WTC11 (cell line): ENCODE measurements at regions not wholly inside any gene's neighbourhood (a gene's known extent, or its start where the extent isn't known, plus 50 kb on each side); places are given as distances from the start of the nearest gene placed in this dataset.

Experiments used
- ATAC-seq: fragments of 200-7000 bp; cut with Tn5 transposase; 2 replicates; pipeline ENCODE4 v1.10.0; 2021; ENCODE audit warnings: mild to moderate bottlenecking, moderate library complexity
- CTCF ChIA-PET: fragments of 300-600 bp; sonication (Branson Sonifier 250); formaldehyde crosslinking; loops from one replicate; lab custom pipeline; 2021; ENCODE audit warnings: antibody characterized with exemption; lab: Charles Lee
- POLR2A ChIA-PET: fragments of 350-600 bp; sonication (Branson Sonifier 250); formaldehyde crosslinking; loops from one replicate; lab custom pipeline; 2021; ENCODE audit warnings: antibody characterized with exemption; lab: Charles Lee
- DNase-seq: peaks from one replicate; pipeline ENCODE4 v3.0.0; 2021; ENCODE audit warnings: low spot score
- H3K27ac Mint-ChIP-seq: 2 replicates; pipeline ENCODE4 v1.8.0; 2021; ENCODE audit warnings: mixed read lengths
- H3K27me3 Mint-ChIP-seq: 2 replicates; pipeline ENCODE4 v1.8.0; 2021; ENCODE audit warnings: low read depth, mild to moderate bottlenecking, moderate library complexity, mixed read lengths
- H3K36me3 Mint-ChIP-seq: 2 replicates; pipeline ENCODE4 v1.8.0; 2021; ENCODE audit warnings: mixed read lengths
- H3K4me1 Mint-ChIP-seq: 2 replicates; pipeline ENCODE4 v1.8.0; 2022; ENCODE audit warnings: mixed read lengths
- H3K4me3 Mint-ChIP-seq: 2 replicates; pipeline ENCODE4 v1.8.0; 2021; ENCODE audit warnings: mild to moderate bottlenecking, moderate library complexity, mixed read lengths
- H3K9me3 Mint-ChIP-seq: 2 replicates; pipeline ENCODE4 v1.8.0; 2021; ENCODE audit warnings: mixed read lengths
- AR ChIP-seq: fragments of 250-450 bp; sonication (Bioruptor Pico); IDR thresholded peaks from 2 replicates; pipeline ENCODE4 v1.9.0; 2021; ENCODE audit warnings: mild to moderate bottlenecking
- ATF2 ChIP-seq: sonication (generic); formaldehyde crosslinking; IDR thresholded peaks from 2 replicates; pipeline ENCODE4 v1.8.1; 2022; ENCODE audit warnings: low read depth, missing genetic modification reagents, borderline replicate concordance
- CREM ChIP-seq: sonication (generic); formaldehyde crosslinking; IDR thresholded peaks from 2 replicates; pipeline ENCODE4 v1.8.1; 2022; ENCODE audit warnings: mild to moderate bottlenecking, missing genetic modification reagents, moderate library complexity
- ELF4 ChIP-seq: sonication (generic); formaldehyde crosslinking; IDR thresholded peaks from 2 replicates; pipeline ENCODE4 v1.8.1; 2022; ENCODE audit warnings: low read depth, mild to moderate bottlenecking, moderate library complexity, missing genetic modification reagents
- ETV6 ChIP-seq: sonication (generic); formaldehyde crosslinking; IDR thresholded peaks from 2 replicates; pipeline ENCODE4 v1.8.1; 2022; ENCODE audit warnings: mild to moderate bottlenecking, missing genetic modification reagents
- MXD4 ChIP-seq: fragments of 250-450 bp; sonication (Bioruptor Pico); IDR thresholded peaks from 2 replicates; pipeline ENCODE4 v1.8.0; 2021; ENCODE audit warnings: mild to moderate bottlenecking, moderate library complexity, borderline replicate concordance
- RORB ChIP-seq: fragments of 250-450 bp; sonication (Bioruptor Pico); IDR thresholded peaks from 2 replicates; pipeline ENCODE4 v1.9.0; 2021; ENCODE audit warnings: mild to moderate bottlenecking
- SP1 ChIP-seq: sonication (generic); formaldehyde crosslinking; conservative IDR thresholded peaks from 2 replicates; pipeline ENCODE4 v1.8.1; 2022; ENCODE audit warnings: missing genetic modification reagents
- TEAD4 ChIP-seq: sonication (generic); formaldehyde crosslinking; IDR thresholded peaks from 2 replicates; pipeline ENCODE4 v1.8.0; 2022; ENCODE audit warnings: mild to moderate bottlenecking, missing genetic modification reagents
- ZBTB21 ChIP-seq: sonication (generic); formaldehyde crosslinking; IDR thresholded peaks from 2 replicates; pipeline ENCODE4 v1.8.1; 2023; ENCODE audit warnings: mild to moderate bottlenecking, missing genetic modification reagents, borderline replicate concordance
- ZNF532 ChIP-seq: fragments of 250-450 bp; sonication (Bioruptor Pico); IDR thresholded peaks from 2 replicates; pipeline ENCODE4 v1.9.0; 2021; ENCODE audit warnings: mild to moderate bottlenecking, borderline replicate concordance
- ZNF671 ChIP-seq: fragments of 250-450 bp; sonication (Bioruptor Pico); IDR thresholded peaks from 2 replicates; pipeline ENCODE4 v1.8.0; 2021; ENCODE audit warnings: mild to moderate bottlenecking
- TF ChIP-seq, protein P1 (sequence below): sonication (generic); formaldehyde crosslinking; IDR thresholded peaks from 2 replicates; pipeline ENCODE4 v1.8.1; 2023; ENCODE audit warnings: mild to moderate bottlenecking, moderate library complexity, missing genetic modification reagents
- TF ChIP-seq, protein P2 (sequence below): sonication (generic); formaldehyde crosslinking; IDR thresholded peaks from 2 replicates; pipeline ENCODE4 v1.8.1; 2022; ENCODE audit warnings: low read depth, mild to moderate bottlenecking, moderate library complexity, missing genetic modification reagents, borderline replicate concordance
- TF ChIP-seq, protein P3 (sequence below): sonication (generic); formaldehyde crosslinking; IDR thresholded peaks from 2 replicates; pipeline ENCODE4 v1.8.1; 2023; ENCODE audit warnings: mild to moderate bottlenecking, missing genetic modification reagents, moderate library complexity
- TF ChIP-seq, protein P4 (sequence below): sonication (generic); formaldehyde crosslinking; IDR thresholded peaks from 2 replicates; pipeline ENCODE4 v1.8.1; 2022; ENCODE audit warnings: missing genetic modification reagents, borderline replicate concordance

DNA sequence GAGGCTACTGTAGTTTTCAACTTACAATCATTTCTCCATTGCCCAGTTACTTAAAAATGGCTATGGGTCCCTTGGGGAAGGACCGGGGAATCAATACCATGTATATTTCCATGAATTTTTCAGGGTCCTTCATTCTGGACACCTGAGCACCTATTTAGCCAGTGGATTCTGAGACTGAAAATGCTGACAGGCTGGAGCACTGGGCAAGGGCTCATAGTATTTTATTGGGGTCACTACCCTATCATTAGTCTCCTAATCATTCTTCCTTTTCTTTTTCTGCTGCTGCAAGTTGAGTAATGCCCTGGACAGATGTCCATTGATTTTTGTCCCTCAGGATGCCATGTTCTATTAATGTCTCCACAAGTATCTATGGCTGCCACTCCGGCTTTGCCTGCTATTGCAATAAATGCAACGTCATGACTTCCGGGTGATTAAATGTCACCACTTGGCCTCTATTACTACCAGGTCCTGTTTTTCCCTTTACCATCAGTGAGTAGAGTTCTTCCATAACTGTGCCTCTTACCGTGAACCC, 279.3 kb upstream of the FBXL7 start:
- Mint-ChIP-seq H3K4me1 (no peaks in the 10 kb centered on the region), H3K36me3 (no peaks in the 10 kb centered on the region), H3K27ac (no peak overlapping the region), H3K4me3 (no peak overlapping the region), H3K27me3 (no peaks in the 10 kb centered on the region), H3K9me3 (no peaks in the 10 kb centered on the region)
- no peak for TF ChIP-seq ZBTB21
- TF ChIP-seq ETV6 (CRISPR knock-in tag), result no peak
- TF ChIP-seq RORB, result no peak
- TF ChIP-seq ATF2 (CRISPR knock-in tag), result no peak
- TF ChIP-seq, protein P1, sequence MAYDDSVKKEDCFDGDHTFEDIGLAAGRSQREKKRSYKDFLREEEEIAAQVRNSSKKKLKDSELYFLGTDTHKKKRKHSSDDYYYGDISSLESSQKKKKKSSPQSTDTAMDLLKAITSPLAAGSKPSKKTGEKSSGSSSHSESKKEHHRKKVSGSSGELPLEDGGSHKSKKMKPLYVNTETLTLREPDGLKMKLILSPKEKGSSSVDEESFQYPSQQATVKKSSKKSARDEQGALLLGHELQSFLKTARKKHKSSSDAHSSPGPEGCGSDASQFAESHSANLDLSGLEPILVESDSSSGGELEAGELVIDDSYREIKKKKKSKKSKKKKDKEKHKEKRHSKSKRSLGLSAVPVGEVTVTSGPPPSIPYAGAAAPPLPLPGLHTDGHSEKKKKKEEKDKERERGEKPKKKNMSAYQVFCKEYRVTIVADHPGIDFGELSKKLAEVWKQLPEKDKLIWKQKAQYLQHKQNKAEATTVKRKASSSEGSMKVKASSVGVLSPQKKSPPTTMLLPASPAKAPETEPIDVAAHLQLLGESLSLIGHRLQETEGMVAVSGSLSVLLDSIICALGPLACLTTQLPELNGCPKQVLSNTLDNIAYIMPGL (CRISPR knock-in tag), result no peak
- no peak for TF ChIP-seq AR (CRISPR knock-in tag)
- TF ChIP-seq, protein P2, sequence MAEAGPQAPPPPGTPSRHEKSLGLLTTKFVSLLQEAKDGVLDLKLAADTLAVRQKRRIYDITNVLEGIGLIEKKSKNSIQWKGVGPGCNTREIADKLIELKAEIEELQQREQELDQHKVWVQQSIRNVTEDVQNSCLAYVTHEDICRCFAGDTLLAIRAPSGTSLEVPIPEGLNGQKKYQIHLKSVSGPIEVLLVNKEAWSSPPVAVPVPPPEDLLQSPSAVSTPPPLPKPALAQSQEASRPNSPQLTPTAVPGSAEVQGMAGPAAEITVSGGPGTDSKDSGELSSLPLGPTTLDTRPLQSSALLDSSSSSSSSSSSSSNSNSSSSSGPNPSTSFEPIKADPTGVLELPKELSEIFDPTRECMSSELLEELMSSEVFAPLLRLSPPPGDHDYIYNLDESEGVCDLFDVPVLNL, result no peak
- no peak for TF ChIP-seq SP1 (CRISPR knock-in tag)
- TF ChIP-seq, protein P3, sequence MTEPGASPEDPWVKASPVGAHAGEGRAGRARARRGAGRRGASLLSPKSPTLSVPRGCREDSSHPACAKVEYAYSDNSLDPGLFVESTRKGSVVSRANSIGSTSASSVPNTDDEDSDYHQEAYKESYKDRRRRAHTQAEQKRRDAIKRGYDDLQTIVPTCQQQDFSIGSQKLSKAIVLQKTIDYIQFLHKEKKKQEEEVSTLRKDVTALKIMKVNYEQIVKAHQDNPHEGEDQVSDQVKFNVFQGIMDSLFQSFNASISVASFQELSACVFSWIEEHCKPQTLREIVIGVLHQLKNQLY (CRISPR knock-in tag), result no peak
- TF ChIP-seq CREM (CRISPR knock-in tag), result no peak
- TF ChIP-seq ZNF671 (CRISPR knock-in tag), result no peak
- ChIA-PET CTCF (no interaction called here), POLR2A (no interaction called here)
- no peak for DNase-seq
- no peak for ATAC-seq

GRCh38 chr5:15215056-15215455, 284.9 kb upstream of the FBXL7 start:
- POLR2A ChIA-PET, result no interaction called here
- H3K9me3 Mint-ChIP-seq, result no peaks in the 10 kb centered on the region; the same call in 1 of the 2 replicates
- H3K4me3 Mint-ChIP-seq, result no peak overlapping the region
- no peaks in the 10 kb centered on the region for H3K4me1 Mint-ChIP-seq
- no peak overlapping the region for H3K27ac Mint-ChIP-seq
- H3K27me3 Mint-ChIP-seq, result no peaks in the 10 kb centered on the region
- CTCF ChIA-PET, result no interaction called here
- DNase-seq (no peak), ATAC-seq (no peak)
- no peaks in the 10 kb centered on the region for H3K36me3 Mint-ChIP-seq
- TF ChIP-seq, protein P4, sequence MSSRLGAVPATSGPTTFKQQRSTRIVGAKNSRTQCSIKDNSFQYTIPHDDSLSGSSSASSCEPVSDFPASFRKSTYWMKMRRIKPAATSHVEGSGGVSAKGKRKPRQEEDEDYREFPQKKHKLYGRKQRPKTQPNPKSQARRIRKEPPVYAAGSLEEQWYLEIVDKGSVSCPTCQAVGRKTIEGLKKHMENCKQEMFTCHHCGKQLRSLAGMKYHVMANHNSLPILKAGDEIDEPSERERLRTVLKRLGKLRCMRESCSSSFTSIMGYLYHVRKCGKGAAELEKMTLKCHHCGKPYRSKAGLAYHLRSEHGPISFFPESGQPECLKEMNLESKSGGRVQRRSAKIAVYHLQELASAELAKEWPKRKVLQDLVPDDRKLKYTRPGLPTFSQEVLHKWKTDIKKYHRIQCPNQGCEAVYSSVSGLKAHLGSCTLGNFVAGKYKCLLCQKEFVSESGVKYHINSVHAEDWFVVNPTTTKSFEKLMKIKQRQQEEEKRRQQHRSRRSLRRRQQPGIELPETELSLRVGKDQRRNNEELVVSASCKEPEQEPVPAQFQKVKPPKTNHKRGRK (CRISPR knock-in tag), result no peak
- TF ChIP-seq ATF2 (CRISPR knock-in tag) (no peak), ELF4 (CRISPR knock-in tag) (no peak), ZBTB21 (no peak), TEAD4 (no peak), MXD4 (CRISPR knock-in tag) (no peak), ZNF532 (CRISPR knock-in tag) (no peak)
- TF ChIP-seq, protein P2, result no peak
